GM18870 (cell line): ENCODE measurements at regions not wholly inside any gene's neighbourhood (a gene's known extent, or its start where the extent isn't known, plus 50 kb on each side); places are given as distances from the start of the nearest gene placed in this dataset.
"Not testable (repeated sequence)": the region's sequence is repeated elsewhere in the genome, so short reads cannot be mapped to it uniquely, and the experiment has no call there.

Experiments
- ATAC-seq: cut with Tn5 transposase; IDR thresholded peaks from one replicate; pipeline ENCODE4 v1.9.1; 2021; ENCODE audit warnings: moderate library complexity; ENCODE audit not compliant: unreplicated experiment

GRCh38 chr18:47682876-47683275 lies 247.6 kb downstream of the SMAD2 start:
- ATAC-seq, result no peak

GRCh38 chr18:47680488-47680887 lies 250.0 kb downstream of the SMAD2 start:
- no peak for ATAC-seq

GRCh38 chr18:47679864-47680263 lies 250.6 kb downstream of the SMAD2 start:
- no peak for ATAC-seq

GRCh38 chr18:47677952-47678351 lies 252.5 kb downstream of the SMAD2 start:
- no peak for ATAC-seq

GRCh38 chr18:47669815-47670214 lies 260.6 kb downstream of the SMAD2 start:
- no peak for ATAC-seq

- no peak for ATAC-seq
These were observed 272.0 kb downstream of the SMAD2 start for GRCh38 chr18:47658498-47658897.

GRCh38 chr18:47654988-47655387 lies 275.5 kb downstream of the SMAD2 start:
- ATAC-seq, result no peak

- ATAC-seq, result no peak
These were observed 285.6 kb downstream of the SMAD2 start for GRCh38 chr18:47644896-47645295.

- ATAC-seq, result not testable (repeated sequence)
These were observed 292.9 kb downstream of the SMAD2 start for GRCh38 chr18:47637551-47637950.

GRCh38 chr18:47635416-47635815 lies 295.0 kb downstream of the SMAD2 start:
- no peak for ATAC-seq

- ATAC-seq, result no peak
These were observed 297.4 kb downstream of the SMAD2 start for GRCh38 chr18:47632970-47633635.

- ATAC-seq, result no peak
These were observed 301.6 kb downstream of the SMAD2 start for GRCh38 chr18:47628893-47629292.

- ATAC-seq, result no peak
These were observed 302.1 kb downstream of the SMAD2 start for GRCh38 chr18:47628240-47628781.

GRCh38 chr18:47627030-47627429 lies 303.4 kb downstream of the SMAD2 start:
- ATAC-seq, result no peak

- ATAC-seq, result no peak
These were observed 310.5 kb downstream of the SMAD2 start for GRCh38 chr18:47619771-47620448.

- ATAC-seq, result no peak
These were observed 311.7 kb downstream of the SMAD2 start for GRCh38 chr18:47618758-47619157.

- no peak for ATAC-seq
These were observed 315.4 kb downstream of the SMAD2 start for GRCh38 chr18:47615043-47615442.

- ATAC-seq, result no peak
These were observed 316.5 kb downstream of the SMAD2 start for GRCh38 chr18:47613929-47614328.

- no peak for ATAC-seq
These were observed 318.8 kb downstream of the SMAD2 start for GRCh38 chr18:47611649-47612048.

GRCh38 chr18:47606526-47606925 lies 323.9 kb downstream of the SMAD2 start:
- ATAC-seq, result no peak

- ATAC-seq, result no peak
These were observed 325.4 kb downstream of the SMAD2 start for GRCh38 chr18:47605093-47605492.

GRCh38 chr18:47604021-47604420 lies 326.4 kb downstream of the SMAD2 start:
- ATAC-seq, result no peak
